ENCODE measurements at regions not wholly inside any gene's neighbourhood (a gene's known extent, or its start where the extent isn't known, plus 50 kb on each side); places are given as distances from the start of the nearest gene placed in this dataset.

GRCh38 chr3:31346542-31346979, 186.2 kb upstream of the STT3B start (continued):
- TF ChIP-seq ZNF280D (CRISPR knock-in tag; IDR thresholded peaks at IDR 0.05): no peak
- peak; percentile 55; the same call in 1 of the 2 replicates for TF ChIP-seq HNF1B (CRISPR knock-in tag; IDR thresholded peaks at IDR 0.05)
- TF ChIP-seq ZNF383 (CRISPR knock-in tag; IDR thresholded peaks at IDR 0.05; ENCODE audit: borderline replicate concordance): no peak
- no peak for TF ChIP-seq ZNF530 (CRISPR knock-in tag; IDR thresholded peaks at IDR 0.05; ENCODE audit: low read depth)
- TF ChIP-seq DMTF1 (CRISPR knock-in tag; IDR thresholded peaks at IDR 0.05): no peak
- no peak for TF ChIP-seq UBTF (CRISPR knock-in tag; IDR thresholded peaks at IDR 0.05)
- no peak for TF ChIP-seq CREBL2 (CRISPR knock-in tag; IDR thresholded peaks at IDR 0.05; ENCODE audit: borderline replicate concordance)
- no peak for TF ChIP-seq RORA (CRISPR knock-in tag; IDR thresholded peaks at IDR 0.05)
- no peak for TF ChIP-seq NFE2 (CRISPR knock-in tag; IDR thresholded peaks at IDR 0.05)
- TF ChIP-seq TP53 (CRISPR knock-in tag; conservative IDR thresholded peaks at IDR 0.05): no peak
- peak; percentile 67; the same call in 1 of the 2 replicates for TF ChIP-seq CCDC6 (CRISPR knock-in tag; IDR thresholded peaks at IDR 0.05)
- TF ChIP-seq SOX6 (IDR thresholded peaks at IDR 0.05): no peak
- TF ChIP-seq SOX6 (CRISPR knock-in tag; IDR thresholded peaks at IDR 0.05): peak; percentile 94
- no peak for TF ChIP-seq ZC3H13 (CRISPR knock-in tag; IDR thresholded peaks at IDR 0.05)
- peak; percentile 91; the same call in 1 of the 2 replicates for TF ChIP-seq FOXJ3 (CRISPR knock-in tag; IDR thresholded peaks at IDR 0.05; ENCODE audit: borderline replicate concordance)
- TF ChIP-seq ZNF740 (CRISPR knock-in tag; IDR thresholded peaks at IDR 0.05): no peak
- TF ChIP-seq RCOR2 (CRISPR knock-in tag; IDR thresholded peaks at IDR 0.05): peak; percentile 74; the same call in 1 of the 2 replicates
- no peak for TF ChIP-seq ZNF225 (CRISPR knock-in tag; IDR thresholded peaks at IDR 0.05)
- TF ChIP-seq KAT8 (CRISPR knock-in tag; IDR thresholded peaks at IDR 0.05): 0 out of 2 replicates have a peak, but pooled peaks have one; percentile 36

All from HepG2 (cell line).